ENCODE measurements at regions not wholly inside any gene's neighbourhood (a gene's known extent, or its start where the extent isn't known, plus 50 kb on each side); places are given as distances from the start of the nearest gene placed in this dataset.

- no peak for DNase-seq (ENCODE audit: low spot score)
- no peak for TF ChIP-seq CTCF (IDR thresholded peaks at IDR 0.05; ENCODE audit: extremely low read depth, missing control alignments)
Observed at GRCh38 chr11:45079075-45079444, 67.4 kb upstream of the PRDM11 start.

- no peak for DNase-seq (ENCODE audit: low spot score)
- TF ChIP-seq CTCF (IDR thresholded peaks at IDR 0.05; ENCODE audit: extremely low read depth, missing control alignments), result no peak
Observed at GRCh38 chr11:45079567-45079942, 66.9 kb upstream of the PRDM11 start.

GRCh38 chr11:45079943-45080719 lies 66.3 kb upstream of the PRDM11 start:
- no peak for TF ChIP-seq CTCF (IDR thresholded peaks at IDR 0.05; ENCODE audit: extremely low read depth, missing control alignments)
- DNase-seq (ENCODE audit: low spot score), result peak; percentile 49

GRCh38 chr11:45082744-45083543 lies 63.5 kb upstream of the PRDM11 start:
- DNase-seq (ENCODE audit: low spot score), result no peak

GRCh38 chr11:45083544-45084087 lies 62.8 kb upstream of the PRDM11 start:
- no peak for TF ChIP-seq CTCF (IDR thresholded peaks at IDR 0.05; ENCODE audit: extremely low read depth, missing control alignments)
- DNase-seq (ENCODE audit: low spot score), result no peak

More at GRCh38 chr11:45082744-45083543, 63.5 kb upstream of the PRDM11 start:
- TF ChIP-seq CTCF (IDR thresholded peaks at IDR 0.05; ENCODE audit: extremely low read depth, missing control alignments), result no peak

GRCh38 chr11:45085646-45086501 lies 60.6 kb upstream of the PRDM11 start:
- no peak for DNase-seq (ENCODE audit: low spot score)
- TF ChIP-seq CTCF (IDR thresholded peaks at IDR 0.05; ENCODE audit: extremely low read depth, missing control alignments), result no peak

All from GM20000 (cell line).